ENCODE measurements at regions not wholly inside any gene's neighbourhood (a gene's known extent, or its start where the extent isn't known, plus 50 kb on each side); places are given as distances from the start of the nearest gene placed in this dataset.

GRCh38 chr20:51216850-51217249 is 193.9 kb upstream of the KCNG1 start:
- DNase-seq: no peak

GRCh38 chr20:51212816-51213215 is 189.9 kb upstream of the KCNG1 start:
- no peak for DNase-seq

- no peak for DNase-seq
Measured at GRCh38 chr20:51211191-51211590, 188.3 kb upstream of the KCNG1 start.

GRCh38 chr20:51210084-51210483 is 187.2 kb upstream of the KCNG1 start:
- no peak for DNase-seq

GRCh38 chr20:51208162-51208561 is 185.3 kb upstream of the KCNG1 start:
- DNase-seq: no peak

GRCh38 chr20:51206032-51206662 is 183.2 kb upstream of the KCNG1 start:
- no peak for DNase-seq

- DNase-seq: no peak
Measured at GRCh38 chr20:51204794-51205193, 181.9 kb upstream of the KCNG1 start.

GRCh38 chr20:51204051-51204715 is 181.3 kb upstream of the KCNG1 start:
- DNase-seq: no peak

- DNase-seq: no peak
Measured at GRCh38 chr20:51202304-51202703, 179.4 kb upstream of the KCNG1 start.

- no peak for DNase-seq
Measured at GRCh38 chr20:51199920-51200319, 177.0 kb upstream of the KCNG1 start.

GRCh38 chr20:51198876-51199523 is 176.1 kb upstream of the KCNG1 start:
- DNase-seq: no peak

GRCh38 chr20:51198238-51198637 is 175.3 kb upstream of the KCNG1 start:
- DNase-seq: no peak

GRCh38 chr20:51196991-51197651 is 174.2 kb upstream of the KCNG1 start:
- no peak for DNase-seq

GRCh38 chr20:51195990-51196389 is 173.1 kb upstream of the KCNG1 start:
- no peak for DNase-seq

GRCh38 chr20:51195419-51195901 is 172.6 kb upstream of the KCNG1 start:
- DNase-seq: no peak

- no peak for DNase-seq
Measured at GRCh38 chr20:51193066-51193772, 170.3 kb upstream of the KCNG1 start.

GRCh38 chr20:51190783-51191180 is 167.9 kb upstream of the KCNG1 start:
- DNase-seq: no peak

GRCh38 chr20:51189814-51190782 is 167.2 kb upstream of the KCNG1 start:
- DNase-seq: no peak

- DNase-seq: no peak
Measured at GRCh38 chr20:51188941-51189340, 166.0 kb upstream of the KCNG1 start.

- no peak for DNase-seq
Measured at GRCh38 chr20:51187261-51187660, 164.4 kb upstream of the KCNG1 start.

- DNase-seq: no peak
Measured at GRCh38 chr20:51185861-51186260, 163.0 kb upstream of the KCNG1 start.

GRCh38 chr20:51185277-51185676 is 162.4 kb upstream of the KCNG1 start:
- DNase-seq: no peak

Data from NCI-H1930 (cell line).